ENCODE measurements at regions not wholly inside any gene's neighbourhood (a gene's known extent, or its start where the extent isn't known, plus 50 kb on each side); places are given as distances from the start of the nearest gene placed in this dataset.

GRCh38 chr6:84524636-84525035, 239.8 kb downstream of the TBX18 start:
- no peak for DNase-seq (ENCODE audit: low spot score)

GRCh38 chr6:84522135-84522549, 242.3 kb downstream of the TBX18 start:
- peak; percentile 5 for DNase-seq (ENCODE audit: low spot score)

- no peak for DNase-seq (ENCODE audit: low spot score)
Observed at GRCh38 chr6:84521511-84521910, 242.9 kb downstream of the TBX18 start.

GRCh38 chr6:84517741-84518530, 246.5 kb downstream of the TBX18 start:
- no peak for DNase-seq (ENCODE audit: low spot score)

- no peak for DNase-seq (ENCODE audit: low spot score)
Observed at GRCh38 chr6:84516154-84516553, 248.2 kb downstream of the TBX18 start.

- no peak for DNase-seq (ENCODE audit: low spot score)
Observed at GRCh38 chr6:84515067-84515466, 249.3 kb downstream of the TBX18 start.

- DNase-seq (ENCODE audit: low spot score): no peak
Observed at GRCh38 chr6:84514089-84514971, 250.1 kb downstream of the TBX18 start.

GRCh38 chr6:84512391-84512790, 252.0 kb downstream of the TBX18 start:
- DNase-seq (ENCODE audit: low spot score): no peak

- DNase-seq (ENCODE audit: low spot score): no peak
Observed at GRCh38 chr6:84511929-84512328, 252.5 kb downstream of the TBX18 start.

GRCh38 chr6:84508981-84509380, 255.4 kb downstream of the TBX18 start:
- no peak for DNase-seq (ENCODE audit: low spot score)

- DNase-seq (ENCODE audit: low spot score): no peak
Observed at GRCh38 chr6:84508334-84508733, 256.1 kb downstream of the TBX18 start.

GRCh38 chr6:84504025-84504424, 260.4 kb downstream of the TBX18 start:
- no peak for DNase-seq (ENCODE audit: low spot score)

GRCh38 chr6:84501315-84501714, 263.1 kb downstream of the TBX18 start:
- DNase-seq (ENCODE audit: low spot score): no peak

GRCh38 chr6:84500726-84501125, 263.7 kb downstream of the TBX18 start:
- DNase-seq (ENCODE audit: low spot score): no peak

- no peak for DNase-seq (ENCODE audit: low spot score)
Observed at GRCh38 chr6:84498905-84499304, 265.5 kb downstream of the TBX18 start.

- no peak for DNase-seq (ENCODE audit: low spot score)
Observed at GRCh38 chr6:84492241-84493165, 265.1 kb upstream of the CEP162 start.

GRCh38 chr6:84489598-84489997, 262.2 kb upstream of the CEP162 start:
- DNase-seq (ENCODE audit: low spot score): no peak

- no peak for DNase-seq (ENCODE audit: low spot score)
Observed at GRCh38 chr6:84486526-84486925, 259.1 kb upstream of the CEP162 start.

GRCh38 chr6:84469144-84469543, 241.7 kb upstream of the CEP162 start:
- DNase-seq (ENCODE audit: low spot score): no peak

- DNase-seq (ENCODE audit: low spot score): no peak
Observed at GRCh38 chr6:84467296-84467695, 239.9 kb upstream of the CEP162 start.

- no peak for DNase-seq (ENCODE audit: low spot score)
Observed at GRCh38 chr6:84466511-84466910, 239.1 kb upstream of the CEP162 start.

GRCh38 chr6:84464471-84464870, 237.0 kb upstream of the CEP162 start:
- DNase-seq (ENCODE audit: low spot score): no peak
